Ovary (tissue), 3 donors: ENCODE measurements at regions not wholly inside any gene's neighbourhood (a gene's known extent, or its start where the extent isn't known, plus 50 kb on each side); places are given as distances from the start of the nearest gene placed in this dataset.

ENCODE experiments used
- CTCF ChIP-seq, 3 donors: fragments of 450-650 bp in 2 of 3; fragments of 200-600 bp in 1 of 3; IDR thresholded peaks; one replicate each; pipeline versions ENCODE4 v1.5.1 to v1.8.0; 2016 to 2022; ENCODE audit warnings: antibody characterized with exemption in 3 of 3, mild to moderate bottlenecking in 1 of 3
- EP300 ChIP-seq: sonication (generic); formaldehyde crosslinking; IDR thresholded peaks from one replicate; pipeline ENCODE4 v1.6.1; 2017; ENCODE audit warnings: antibody characterized with exemption
- donor health status: DM: no; HTN: no; CAD: no.

DNA sequence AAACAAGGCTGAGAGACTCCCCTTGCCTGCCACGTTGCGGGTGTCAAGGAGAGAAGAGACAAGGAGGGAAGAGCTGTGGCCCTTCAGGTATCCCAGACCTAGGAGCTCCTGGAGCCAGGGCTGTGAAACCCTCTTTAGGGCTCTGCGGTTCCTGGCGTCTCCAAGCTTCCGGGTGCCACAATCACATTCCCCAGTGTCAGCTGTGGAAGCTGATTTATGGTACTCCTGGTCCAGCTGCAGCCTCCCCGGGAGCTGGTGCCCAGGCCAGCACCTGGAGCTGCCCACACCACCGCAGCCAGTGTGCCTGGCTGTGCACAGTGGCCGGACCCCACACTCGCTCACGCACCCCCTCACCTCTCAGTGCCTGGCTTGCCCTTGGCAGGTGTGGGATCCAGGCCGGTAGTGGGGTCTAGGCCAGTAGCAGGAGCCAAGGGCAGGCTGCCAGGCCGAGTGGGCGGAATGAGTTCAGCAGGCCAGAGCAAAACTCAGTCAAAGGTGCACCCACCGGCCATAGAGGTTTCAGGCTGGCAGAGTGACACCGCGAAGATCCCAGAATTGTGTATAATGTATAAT, 58.9 kb upstream of the L3MBTL3 start:
- TF ChIP-seq CTCF (IDR thresholded peaks at IDR 0.05) = no peak
- no peak for TF ChIP-seq EP300
